Astrocyte (in vitro differentiated cells and primary cell): ENCODE measurements at regions not wholly inside any gene's neighbourhood (a gene's known extent, or its start where the extent isn't known, plus 50 kb on each side); places are given as distances from the start of the nearest gene placed in this dataset.

Source experiments
- DNase-seq: peaks from one replicate; pipeline ENCODE4 v3.0.0-alpha.2; 2010; ENCODE audit warnings: low read depth
- FAIRE-seq: peaks from 2 replicates; lab custom pipeline; 2011; peaks lifted over from hg19 to GRCh38; lab: Jason Lieb, UNC
- H2AFZ ChIP-seq: 2 replicates; pipeline ENCODE4 v1.6.0; 2012; ENCODE audit warnings: low read depth, low read length, inconsistent platforms
- H3K27ac ChIP-seq: 2 replicates; pipeline ENCODE4 v1.5.1; 2011; ENCODE audit warnings: low read depth, low read length, inconsistent platforms
- H3K27me3 ChIP-seq: 2 replicates; pipeline ENCODE4 v1.6.0; 2011; ENCODE audit warnings: low read length, inconsistent platforms; ENCODE audit not compliant: insufficient read depth
- H3K36me3 ChIP-seq: 2 replicates; pipeline ENCODE4 v1.5.1; 2011; ENCODE audit warnings: low read length, inconsistent platforms; ENCODE audit not compliant: insufficient read depth
- H3K4me1 ChIP-seq: 2 replicates; pipeline ENCODE4 v1.5.1; 2011; ENCODE audit warnings: low read length, inconsistent platforms; ENCODE audit not compliant: insufficient read depth
- H3K4me2 ChIP-seq: 2 replicates; pipeline ENCODE4 v1.6.0; 2012; ENCODE audit warnings: low read length, inconsistent platforms
- H3K4me3 ChIP-seq: 2 replicates; pipeline ENCODE4 v1.5.1; 2011; ENCODE audit warnings: low read depth, mild to moderate bottlenecking, low read length, inconsistent platforms; ENCODE audit not compliant: insufficient read depth
- H3K79me2 ChIP-seq: 2 replicates; pipeline ENCODE4 v1.6.0; 2012; ENCODE audit warnings: mild to moderate bottlenecking, low read length, inconsistent platforms; ENCODE audit not compliant: insufficient read depth
- H3K9ac ChIP-seq: 2 replicates; pipeline ENCODE4 v1.6.0; 2012; ENCODE audit warnings: mild to moderate bottlenecking, low read length, inconsistent platforms
- H3K9me3 ChIP-seq: 2 replicates; pipeline ENCODE4 v1.5.1; 2012; ENCODE audit warnings: low read depth, mild to moderate bottlenecking, low read length, inconsistent platforms; ENCODE audit not compliant: insufficient read depth
- H4K20me1 ChIP-seq: 2 replicates; pipeline ENCODE4 v1.6.0; 2012; ENCODE audit warnings: low read length, inconsistent platforms; ENCODE audit not compliant: insufficient read depth
- H3K27ac Mint-ChIP-seq: one replicate; pipeline ENCODE4 v1.8.0; 2021; ENCODE audit warnings: mild to moderate bottlenecking, mixed read lengths; ENCODE audit not compliant: unreplicated experiment
- H3K27me3 Mint-ChIP-seq: one replicate; pipeline ENCODE4 v1.8.0; 2021; ENCODE audit warnings: low read depth, mixed read lengths; ENCODE audit not compliant: unreplicated experiment
- H3K36me3 Mint-ChIP-seq: one replicate; pipeline ENCODE4 v1.8.0; 2021; ENCODE audit warnings: low read depth, mixed read lengths; ENCODE audit not compliant: unreplicated experiment
- H3K4me1 Mint-ChIP-seq: one replicate; pipeline ENCODE4 v1.8.0; 2021; ENCODE audit warnings: low read depth, mixed read lengths; ENCODE audit not compliant: unreplicated experiment
- H3K4me3 Mint-ChIP-seq: one replicate; pipeline ENCODE4 v1.8.0; 2021; ENCODE audit warnings: mild to moderate bottlenecking, moderate library complexity, mixed read lengths; ENCODE audit not compliant: unreplicated experiment
- H3K9me3 Mint-ChIP-seq: one replicate; pipeline ENCODE4 v1.8.0; 2021; ENCODE audit warnings: mild to moderate bottlenecking, mixed read lengths; ENCODE audit not compliant: unreplicated experiment
- EZH2 ChIP-seq: IDR thresholded peaks from 2 replicates; pipeline ENCODE4 v1.6.1; 2012; ENCODE audit warnings: mild to moderate bottlenecking, low read length, inconsistent platforms; ENCODE audit not compliant: insufficient read depth
- TF ChIP-seq, protein P1 (sequence below): IDR thresholded peaks from 2 replicates; pipeline ENCODE4 v1.5.1; 2011; ENCODE audit warnings: low read depth, mild to moderate bottlenecking, inconsistent platforms, low read length, moderate library complexity; ENCODE audit not compliant: insufficient read depth

GRCh38 chr5:50929174-50929573, 262.7 kb downstream of the PARP8 start:
- no peak overlapping the region for H3K4me3 ChIP-seq
- no peaks in the 10 kb centered on the region for H4K20me1 ChIP-seq
- no peaks in the 10 kb centered on the region for H3K27me3 ChIP-seq
- FAIRE-seq (no peak), DNase-seq (no peak)
- no peak overlapping the region for H3K4me3 Mint-ChIP-seq
- no peaks in the 10 kb centered on the region for H3K36me3 Mint-ChIP-seq
- H3K9ac ChIP-seq, result no peak overlapping the region
- H3K4me2 ChIP-seq, result no peak overlapping the region
- TF ChIP-seq, protein P1, sequence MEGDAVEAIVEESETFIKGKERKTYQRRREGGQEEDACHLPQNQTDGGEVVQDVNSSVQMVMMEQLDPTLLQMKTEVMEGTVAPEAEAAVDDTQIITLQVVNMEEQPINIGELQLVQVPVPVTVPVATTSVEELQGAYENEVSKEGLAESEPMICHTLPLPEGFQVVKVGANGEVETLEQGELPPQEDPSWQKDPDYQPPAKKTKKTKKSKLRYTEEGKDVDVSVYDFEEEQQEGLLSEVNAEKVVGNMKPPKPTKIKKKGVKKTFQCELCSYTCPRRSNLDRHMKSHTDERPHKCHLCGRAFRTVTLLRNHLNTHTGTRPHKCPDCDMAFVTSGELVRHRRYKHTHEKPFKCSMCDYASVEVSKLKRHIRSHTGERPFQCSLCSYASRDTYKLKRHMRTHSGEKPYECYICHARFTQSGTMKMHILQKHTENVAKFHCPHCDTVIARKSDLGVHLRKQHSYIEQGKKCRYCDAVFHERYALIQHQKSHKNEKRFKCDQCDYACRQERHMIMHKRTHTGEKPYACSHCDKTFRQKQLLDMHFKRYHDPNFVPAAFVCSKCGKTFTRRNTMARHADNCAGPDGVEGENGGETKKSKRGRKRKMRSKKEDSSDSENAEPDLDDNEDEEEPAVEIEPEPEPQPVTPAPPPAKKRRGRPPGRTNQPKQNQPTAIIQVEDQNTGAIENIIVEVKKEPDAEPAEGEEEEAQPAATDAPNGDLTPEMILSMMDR, result no peak
- no peaks in the 10 kb centered on the region for H3K4me1 ChIP-seq
- no peaks in the 10 kb centered on the region for H3K79me2 ChIP-seq
- H3K27me3 Mint-ChIP-seq, result peaks cover 3% of the 10 kb centered on the region
- no peak overlapping the region for H3K27ac Mint-ChIP-seq
- no peaks in the 10 kb centered on the region for H3K4me1 Mint-ChIP-seq
- no peaks in the 10 kb centered on the region for H3K9me3 Mint-ChIP-seq
- no peak overlapping the region for H3K27ac ChIP-seq
- H3K36me3 ChIP-seq, result no peaks in the 10 kb centered on the region
- no peak overlapping the region for H2AFZ ChIP-seq
- no peaks in the 10 kb centered on the region for H3K9me3 ChIP-seq

DNA sequence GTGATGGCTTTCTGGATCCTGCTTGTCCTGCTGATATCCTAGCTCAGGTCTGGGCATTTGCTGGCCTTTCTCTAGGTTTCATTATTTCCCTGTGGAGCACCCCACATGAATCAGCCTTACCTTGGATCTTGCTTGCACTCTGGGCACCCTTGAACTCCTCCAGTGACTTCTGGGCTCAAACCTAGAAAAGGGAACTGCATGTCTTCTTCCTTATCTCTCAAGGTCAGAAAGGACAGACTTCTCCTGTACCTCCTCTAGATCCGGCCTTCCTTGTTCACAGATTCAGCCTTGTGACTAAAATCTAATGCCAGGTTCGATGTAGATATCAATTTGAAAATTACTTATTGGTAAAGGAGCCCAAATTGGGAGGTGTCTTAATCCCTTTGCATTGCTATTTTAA, 267.9 kb downstream of the PARP8 start:
- Mint-ChIP-seq H3K27ac (no peak overlapping the region), H3K9me3 (no peaks in the 10 kb centered on the region), H3K4me1 (no peaks in the 10 kb centered on the region), H3K4me3 (no peak overlapping the region), H3K27me3 (peaks cover 3% of the 10 kb centered on the region), H3K36me3 (no peaks in the 10 kb centered on the region)
- H3K4me1 ChIP-seq, result no peaks in the 10 kb centered on the region
- no peak overlapping the region for H2AFZ ChIP-seq
- no peaks in the 10 kb centered on the region for H4K20me1 ChIP-seq
- H3K9ac ChIP-seq, result no peak overlapping the region
- FAIRE-seq, result no peak
- H3K27me3 ChIP-seq, result no peaks in the 10 kb centered on the region
- H3K4me2 ChIP-seq, result no peak overlapping the region
- H3K9me3 ChIP-seq, result no peaks in the 10 kb centered on the region
- H3K4me3 ChIP-seq, result no peak overlapping the region
- H3K27ac ChIP-seq, result no peak overlapping the region
- H3K36me3 ChIP-seq, result no peaks in the 10 kb centered on the region
- H3K79me2 ChIP-seq, result no peaks in the 10 kb centered on the region
- no peak for TF ChIP-seq EZH2
- TF ChIP-seq, protein P1, result no peak
- no peak for DNase-seq

DNA sequence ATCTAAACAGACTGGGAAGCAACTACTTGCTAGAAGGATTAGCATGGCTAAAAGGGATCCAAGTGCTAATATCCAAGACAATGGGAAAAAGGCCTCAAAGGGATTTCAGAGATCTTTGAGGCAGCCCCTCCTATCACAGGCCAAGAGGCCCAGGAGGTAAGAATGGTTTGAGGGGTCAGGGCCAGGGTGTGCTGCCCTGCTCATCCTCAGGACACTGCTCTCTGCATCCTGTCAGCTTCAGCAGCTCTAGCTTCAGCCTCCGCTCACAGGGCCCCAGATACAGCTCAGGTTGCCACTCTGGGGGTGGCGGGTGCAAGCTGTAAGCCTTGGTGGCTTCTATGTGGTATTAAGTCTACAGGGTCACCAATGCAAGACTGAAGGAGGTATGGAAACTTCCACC, 278.7 kb downstream of the PARP8 start:
- Histone ChIP-seq H3K4me1 (no peaks in the 10 kb centered on the region), H3K79me2 (no peaks in the 10 kb centered on the region), H3K9ac (no peak overlapping the region), H4K20me1 (no peaks in the 10 kb centered on the region), H3K9me3 (peaks cover 7% of the 10 kb centered on the region), H3K36me3 (no peaks in the 10 kb centered on the region), H3K4me3 (no peak overlapping the region), H3K27ac (no peak overlapping the region), H3K27me3 (no peaks in the 10 kb centered on the region), H2AFZ (no peak overlapping the region), H3K4me2 (no peak overlapping the region)
- peaks cover 7% of the 10 kb centered on the region for H3K9me3 Mint-ChIP-seq
- no peaks in the 10 kb centered on the region for H3K4me1 Mint-ChIP-seq
- no peaks in the 10 kb centered on the region for H3K36me3 Mint-ChIP-seq
- no peak overlapping the region for H3K4me3 Mint-ChIP-seq
- no peak for TF ChIP-seq EZH2
- TF ChIP-seq, protein P1, result no peak
- DNase-seq, result no peak
- no peak overlapping the region for H3K27ac Mint-ChIP-seq
- no peak for FAIRE-seq
- H3K27me3 Mint-ChIP-seq, result no peaks in the 10 kb centered on the region
